Upper lobe of left lung (tissue), 6 donors: ENCODE measurements at regions not wholly inside any gene's neighbourhood (a gene's known extent, or its start where the extent isn't known, plus 50 kb on each side); places are given as distances from the start of the nearest gene placed in this dataset.
A peak's percentile ranks its signal among the peaks of the same experiment; 100 is the strongest.

Source experiments
- ATAC-seq, 2 donors: fragments of 200-7000 bp; cut with Tn5 transposase; one replicate each; pipeline ENCODE4 v1.9.1; 2022; ENCODE audit warnings: mild to moderate bottlenecking in 2 of 2, moderate library complexity in 2 of 2; ENCODE audit not compliant: low FRiP score in 2 of 2
- DNase-seq, 2 donors: peaks; one replicate each; pipeline ENCODE4 v3.0.0-alpha.2; 2019 to 2020
- H3K27ac ChIP-seq, 4 donors: fragments of 200-600 bp; sonication (generic); one replicate each; pipeline ENCODE4 v1.5.1; 2016 to 2019
- H3K27me3 ChIP-seq, 4 donors: fragments of 200-600 bp; sonication (generic); one replicate each; pipeline ENCODE4 v1.5.1; 2017 to 2019
- H3K36me3 ChIP-seq, 4 donors: fragments of 200-600 bp; sonication (generic); one replicate each; pipeline ENCODE4 v1.5.1; 2016 to 2019
- H3K4me1 ChIP-seq, 4 donors: fragments of 200-600 bp; sonication (generic); one replicate each; pipeline ENCODE4 v1.5.1; 2018 to 2019
- H3K4me3 ChIP-seq, 4 donors: fragments of 200-600 bp; sonication (generic); one replicate each; pipeline ENCODE4 v1.5.1; 2017 to 2019; ENCODE audit warnings: mild to moderate bottlenecking in 2 of 4, moderate library complexity in 1 of 4
- H3K9me3 ChIP-seq, 4 donors: fragments of 200-600 bp; sonication (generic); one replicate each; pipeline ENCODE4 v1.5.1; 2018 to 2019
- EP300 ChIP-seq, 4 donors: sonication (generic); formaldehyde crosslinking; IDR thresholded peaks; one replicate each; pipeline ENCODE4 v1.5.1; 2017; ENCODE audit warnings: antibody characterized with exemption in 4 of 4, control low read depth in 2 of 4
- POLR2A ChIP-seq, 4 donors: fragments of 450-650 bp; IDR thresholded peaks; one replicate each; pipeline ENCODE4 v1.5.1; 2016 to 2017; ENCODE audit warnings: antibody characterized with exemption in 4 of 4, mild to moderate bottlenecking in 2 of 4
- POLR2AphosphoS5 ChIP-seq, 2 donors: sonication (generic); formaldehyde crosslinking; IDR thresholded peaks; one replicate each; pipeline ENCODE4 v1.5.1; 2017; ENCODE audit warnings: antibody characterized with exemption in 2 of 2
- WGBS, 2 donors: methylation state at CpG; one replicate each; pipeline ENCODE4 v1.1.5; 2017 to 2018; 5-methylcytosine and 5-hydroxymethylcytosine counted together
- TF ChIP-seq, protein P1 (sequence below), 6 experiments: fragments of 450-650 bp in 4 of 6; fragments of 200-600 bp in 2 of 6; sonication (generic) in 2 of 6; IDR thresholded peaks; one replicate each; pipeline ENCODE4 v1.5.1; 2016 to 2019; ENCODE audit warnings: antibody characterized with exemption in 6 of 6
- donor health status: DM: no; HTN: no; CAD: no; lungs with moderate emphysema.
- donor health status: DM: no; HTN: yes; CAD: no; lungs with severe emphysema.

DNA sequence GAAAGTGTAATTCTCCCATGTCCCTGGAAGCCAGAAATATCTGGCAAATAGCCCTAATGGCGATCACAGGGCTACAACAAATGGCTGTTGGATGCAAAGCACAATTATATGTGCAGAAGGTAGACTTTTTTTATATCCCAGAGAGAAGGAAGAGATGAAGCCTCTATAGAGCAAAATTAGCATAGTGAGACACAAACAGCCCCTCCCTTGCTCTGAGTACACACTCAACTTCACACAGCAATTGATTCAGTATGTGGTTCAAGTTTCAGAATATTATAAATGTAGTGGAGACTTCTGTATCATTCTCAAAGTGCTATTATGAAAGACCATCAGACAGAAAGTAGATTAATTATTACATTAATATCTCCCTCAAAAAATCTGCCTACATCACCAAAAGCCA lies 246.5 kb upstream of the TBX18 start:
- DNase-seq (no peak), ATAC-seq (no peak)
- no peaks in the 10 kb centered on the region for H3K9me3 ChIP-seq
- no peaks in the 10 kb centered on the region for H3K27me3 ChIP-seq
- no peak overlapping the region for H3K27ac ChIP-seq
- no peaks in the 10 kb centered on the region for H3K36me3 ChIP-seq
- H3K4me1 ChIP-seq, result peaks cover 0 to 6% (median 3%) of the 10 kb centered on the region in 4 donors
- H3K4me3 ChIP-seq, result no peak overlapping the region
- TF ChIP-seq, protein P1, sequence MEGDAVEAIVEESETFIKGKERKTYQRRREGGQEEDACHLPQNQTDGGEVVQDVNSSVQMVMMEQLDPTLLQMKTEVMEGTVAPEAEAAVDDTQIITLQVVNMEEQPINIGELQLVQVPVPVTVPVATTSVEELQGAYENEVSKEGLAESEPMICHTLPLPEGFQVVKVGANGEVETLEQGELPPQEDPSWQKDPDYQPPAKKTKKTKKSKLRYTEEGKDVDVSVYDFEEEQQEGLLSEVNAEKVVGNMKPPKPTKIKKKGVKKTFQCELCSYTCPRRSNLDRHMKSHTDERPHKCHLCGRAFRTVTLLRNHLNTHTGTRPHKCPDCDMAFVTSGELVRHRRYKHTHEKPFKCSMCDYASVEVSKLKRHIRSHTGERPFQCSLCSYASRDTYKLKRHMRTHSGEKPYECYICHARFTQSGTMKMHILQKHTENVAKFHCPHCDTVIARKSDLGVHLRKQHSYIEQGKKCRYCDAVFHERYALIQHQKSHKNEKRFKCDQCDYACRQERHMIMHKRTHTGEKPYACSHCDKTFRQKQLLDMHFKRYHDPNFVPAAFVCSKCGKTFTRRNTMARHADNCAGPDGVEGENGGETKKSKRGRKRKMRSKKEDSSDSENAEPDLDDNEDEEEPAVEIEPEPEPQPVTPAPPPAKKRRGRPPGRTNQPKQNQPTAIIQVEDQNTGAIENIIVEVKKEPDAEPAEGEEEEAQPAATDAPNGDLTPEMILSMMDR (IDR thresholded peaks at IDR 0.05), result no peak
- TF ChIP-seq POLR2AphosphoS5 (IDR thresholded peaks at IDR 0.05) (no peak), EP300 (IDR thresholded peaks at IDR 0.05) (no peak), POLR2A (IDR thresholded peaks at IDR 0.05) (no peak)
- 60 to 71% methylated on average over 1 of the region's 1 CpG for WGBS, 2 donors

DNA sequence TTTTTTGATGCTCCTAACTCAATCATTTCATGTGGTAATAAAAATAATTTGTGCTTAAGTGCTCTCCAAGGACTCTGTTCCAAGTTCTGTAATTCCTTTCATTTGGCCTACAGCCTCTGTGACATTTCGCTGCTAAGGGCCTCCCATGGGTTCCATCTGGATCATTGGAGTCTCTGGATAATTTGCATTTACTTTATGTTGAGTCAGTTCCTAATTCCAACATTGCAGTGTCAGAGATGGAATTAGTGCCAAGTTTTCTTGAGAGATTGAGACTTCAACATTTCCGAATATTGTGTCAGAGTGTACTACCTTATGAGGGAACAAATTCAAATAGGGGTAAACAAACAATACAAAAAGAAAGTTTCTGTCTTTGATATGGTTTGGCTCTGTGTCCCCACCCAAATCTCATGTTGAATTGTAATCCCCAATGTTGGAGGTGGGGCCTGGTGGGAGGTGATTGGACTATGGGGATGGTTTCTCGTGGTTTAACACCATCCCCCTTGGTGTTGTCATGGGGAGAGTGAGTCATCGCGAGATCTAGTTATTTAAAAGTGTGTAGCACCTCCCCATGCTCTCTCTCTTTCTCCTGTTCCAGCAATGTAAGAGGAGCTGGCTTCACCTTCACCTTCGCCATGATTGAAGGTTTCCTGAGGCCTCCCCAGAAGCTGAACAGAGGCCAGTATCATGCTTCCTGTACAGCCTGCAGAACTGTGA lies 244.1 kb upstream of the TBX18 start:
- ATAC-seq (no peak), DNase-seq (no peak)
- no peak overlapping the region for H3K27ac ChIP-seq
- H3K4me3 ChIP-seq, result no peak overlapping the region
- TF ChIP-seq, protein P1 (IDR thresholded peaks at IDR 0.05), result no peak
- TF ChIP-seq POLR2AphosphoS5 (IDR thresholded peaks at IDR 0.05) (no peak), POLR2A (IDR thresholded peaks at IDR 0.05) (no peak), EP300 (IDR thresholded peaks at IDR 0.05) (no peak)
- no peaks in the 10 kb centered on the region for H3K36me3 ChIP-seq
- no peaks in the 10 kb centered on the region for H3K27me3 ChIP-seq
- peaks cover 0 to 8% (median 0%) of the 10 kb centered on the region in 4 donors for H3K4me1 ChIP-seq
- 88 to 90% methylated on average over 6 of the region's 6 CpGs for WGBS, 2 donors
- no peaks in the 10 kb centered on the region for H3K9me3 ChIP-seq

DNA sequence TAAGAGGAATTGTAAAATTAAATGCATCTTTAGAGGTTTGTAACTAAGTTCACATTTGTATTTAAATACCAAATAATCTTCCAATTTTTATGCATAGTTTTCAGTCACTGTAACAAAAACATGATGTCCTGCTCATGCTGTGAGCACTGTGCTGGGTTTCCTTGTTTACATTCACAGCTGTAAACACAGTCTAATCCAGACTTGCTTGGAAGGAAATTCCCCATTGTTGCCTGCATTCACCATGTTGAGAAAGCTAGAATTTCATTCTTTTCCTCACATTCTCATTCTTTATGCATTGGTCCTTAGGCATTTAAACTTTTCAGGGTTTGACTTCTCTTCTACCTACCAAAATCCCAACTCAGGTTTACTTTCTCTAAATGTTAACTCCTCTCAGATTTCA lies 242.0 kb upstream of the TBX18 start:
- no peak for DNase-seq

GRCh38 chr6:85005494-85005893 lies 241.1 kb upstream of the TBX18 start:
- no peaks in the 10 kb centered on the region for H3K27me3 ChIP-seq
- no peak overlapping the region for H3K4me3 ChIP-seq
- H3K9me3 ChIP-seq, result no peaks in the 10 kb centered on the region
- no peaks in the 10 kb centered on the region for H3K36me3 ChIP-seq
- WGBS, 2 donors, result 55 to 58% methylated on average over 3 of the region's 3 CpGs
- no peak overlapping the region for H3K27ac ChIP-seq
- DNase-seq (no peak), ATAC-seq (no peak)
- TF ChIP-seq EP300 (IDR thresholded peaks at IDR 0.05), result no peak
- TF ChIP-seq POLR2A (IDR thresholded peaks at IDR 0.05), result no peak
- TF ChIP-seq, protein P1 (IDR thresholded peaks at IDR 0.05), result no peak
- TF ChIP-seq POLR2AphosphoS5 (IDR thresholded peaks at IDR 0.05), result no peak
- peaks cover 0 to 8% (median 0%) of the 10 kb centered on the region in 4 donors for H3K4me1 ChIP-seq

More for the DNA sequence above, 242.0 kb upstream of the TBX18 start:
- H3K4me3 ChIP-seq, result no peak overlapping the region
- no peaks in the 10 kb centered on the region for H3K36me3 ChIP-seq
- no peaks in the 10 kb centered on the region for H3K9me3 ChIP-seq
- TF ChIP-seq, protein P1 (IDR thresholded peaks at IDR 0.05), result no peak
- H3K27me3 ChIP-seq, result no peaks in the 10 kb centered on the region
- H3K4me1 ChIP-seq, result peaks cover 0 to 8% (median 0%) of the 10 kb centered on the region in 4 donors
- no peak for ATAC-seq
- no peak overlapping the region for H3K27ac ChIP-seq

DNA sequence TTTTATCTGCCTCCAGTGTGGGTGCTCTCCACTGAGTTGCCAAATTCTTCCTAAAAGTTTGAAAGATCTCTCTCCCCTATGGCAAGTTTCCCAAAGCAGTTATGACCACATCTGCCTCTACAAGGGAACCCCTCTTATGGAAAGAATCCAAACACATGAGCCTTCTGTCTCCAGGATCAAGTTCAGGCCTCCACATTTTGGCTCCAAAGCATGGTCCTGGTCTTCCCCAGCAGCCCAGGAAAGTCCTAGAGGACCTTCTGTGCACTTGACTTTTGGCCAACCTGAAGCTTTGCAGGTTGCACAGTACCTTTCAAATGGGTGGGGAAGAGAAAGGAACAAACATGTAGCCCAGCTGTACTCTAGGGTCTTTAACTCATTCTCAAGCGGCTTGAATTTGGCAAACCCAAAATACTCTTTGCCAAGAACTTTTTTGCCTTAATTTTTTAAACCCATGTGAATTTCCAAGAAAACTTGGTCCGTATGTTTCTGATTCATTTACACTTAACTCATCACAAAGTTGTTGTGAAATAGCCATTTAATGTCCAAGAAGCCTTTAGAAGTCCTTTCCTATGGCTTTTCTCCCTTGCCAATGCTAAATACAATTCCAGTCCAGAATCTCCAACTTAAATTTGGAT lies 240.1 kb upstream of the TBX18 start:
- no peak overlapping the region for H3K4me3 ChIP-seq
- 71 to 73% methylated on average over 2 of the region's 2 CpGs for WGBS, 2 donors
- ATAC-seq (peak in 1 of 2 donors; percentile 74), DNase-seq (no peak)
- no peak overlapping the region for H3K27ac ChIP-seq
- no peaks in the 10 kb centered on the region for H3K9me3 ChIP-seq
- H3K36me3 ChIP-seq, result no peaks in the 10 kb centered on the region
- H3K4me1 ChIP-seq, result peaks cover 0 to 8% (median 0%) of the 10 kb centered on the region in 4 donors
- H3K27me3 ChIP-seq, result no peaks in the 10 kb centered on the region
- no peak for TF ChIP-seq POLR2AphosphoS5 (IDR thresholded peaks at IDR 0.05)
- TF ChIP-seq EP300 (IDR thresholded peaks at IDR 0.05), result no peak
- TF ChIP-seq, protein P1 (IDR thresholded peaks at IDR 0.05), result no peak
- TF ChIP-seq POLR2A (IDR thresholded peaks at IDR 0.05), result no peak
